ENCODE measurements at regions not wholly inside any gene's neighbourhood (a gene's known extent, or its start where the extent isn't known, plus 50 kb on each side); places are given as distances from the start of the nearest gene placed in this dataset.
"Not testable (repeated sequence)": the region's sequence is repeated elsewhere in the genome, so short reads cannot be mapped to it uniquely, and the experiment has no call there.

- Mint-ChIP-seq H3K27me3 (ENCODE audit: low read depth) (no peaks in the 10 kb centered on the region), H3K4me1 (ENCODE audit: low read depth) (no peaks in the 10 kb centered on the region), H3K36me3 (ENCODE audit: insufficient read depth in 2 of 2) (no peaks in the 10 kb centered on the region), H3K9me3 (peaks cover 6 to 10% of the 10 kb centered on the region in 2 donors), H3K27ac (no peak overlapping the region), H3K4me3 (no peak overlapping the region)
- DNase-seq (no peak), ATAC-seq (replicated peaks in 1 of 2) (no peak)
These were observed 638.5 kb upstream of the MIS18BP1 start for GRCh38 chr14:45891417-45892080.

GRCh38 chr14:45888766-45889285, 635.8 kb upstream of the MIS18BP1 start:
- H3K27ac Mint-ChIP-seq; H3K4me1 Mint-ChIP-seq (ENCODE audit: low read depth); DNase-seq; H3K9me3 Mint-ChIP-seq; H3K36me3 Mint-ChIP-seq (ENCODE audit: insufficient read depth in 2 of 2); H3K27me3 Mint-ChIP-seq (ENCODE audit: low read depth); ATAC-seq (replicated peaks in 1 of 2); H3K4me3 Mint-ChIP-seq: not testable (repeated sequence)

GRCh38 chr14:45877981-45878380, 625.0 kb upstream of the MIS18BP1 start:
- ATAC-seq (replicated peaks in 1 of 2), result no peak

GRCh38 chr14:45868863-45869262, 615.9 kb upstream of the MIS18BP1 start:
- H3K27ac Mint-ChIP-seq, result no peak overlapping the region
- DNase-seq, result no peak
- H3K4me3 Mint-ChIP-seq, result no peak overlapping the region
- H3K9me3 Mint-ChIP-seq, result peaks cover 11 to 12% of the 10 kb centered on the region in 2 donors
- H3K4me1 Mint-ChIP-seq (ENCODE audit: low read depth), result no peaks in the 10 kb centered on the region
- no peaks in the 10 kb centered on the region for H3K27me3 Mint-ChIP-seq (ENCODE audit: low read depth)
- H3K36me3 Mint-ChIP-seq (ENCODE audit: insufficient read depth in 2 of 2), result peaks cover 2 to 4% of the 10 kb centered on the region in 2 donors
- ATAC-seq (replicated peaks in 1 of 2), result no peak

More at GRCh38 chr14:45877981-45878380, 625.0 kb upstream of the MIS18BP1 start:
- H3K27ac Mint-ChIP-seq, result no peak overlapping the region
- DNase-seq, result no peak
- no peaks in the 10 kb centered on the region for H3K4me1 Mint-ChIP-seq (ENCODE audit: low read depth)
- no peak overlapping the region for H3K4me3 Mint-ChIP-seq
- H3K9me3 Mint-ChIP-seq, result peaks cover 5 to 7% of the 10 kb centered on the region in 2 donors
- H3K27me3 Mint-ChIP-seq (ENCODE audit: low read depth), result no peaks in the 10 kb centered on the region
- peaks cover 0 to 3% of the 10 kb centered on the region in 2 donors for H3K36me3 Mint-ChIP-seq (ENCODE audit: insufficient read depth in 2 of 2)

- Mint-ChIP-seq H3K4me1 (ENCODE audit: low read depth) (no peaks in the 10 kb centered on the region), H3K36me3 (ENCODE audit: insufficient read depth in 2 of 2) (peaks cover 2 to 4% of the 10 kb centered on the region in 2 donors), H3K27me3 (ENCODE audit: low read depth) (no peaks in the 10 kb centered on the region), H3K27ac (no peak overlapping the region), H3K4me3 (no peak overlapping the region), H3K9me3 (peaks cover 11 to 12% of the 10 kb centered on the region in 2 donors)
- DNase-seq (no peak), ATAC-seq (replicated peaks in 1 of 2) (no peak)
These were observed 615.4 kb upstream of the MIS18BP1 start for GRCh38 chr14:45868377-45868776.

- peaks cover 2 to 4% of the 10 kb centered on the region in 2 donors for H3K36me3 Mint-ChIP-seq (ENCODE audit: insufficient read depth in 2 of 2)
- no peak overlapping the region for H3K27ac Mint-ChIP-seq
- no peaks in the 10 kb centered on the region for H3K4me1 Mint-ChIP-seq (ENCODE audit: low read depth)
- no peaks in the 10 kb centered on the region for H3K27me3 Mint-ChIP-seq (ENCODE audit: low read depth)
- ATAC-seq (replicated peaks in 1 of 2), result no peak
- peaks cover 11 to 12% of the 10 kb centered on the region in 2 donors for H3K9me3 Mint-ChIP-seq
- DNase-seq, result no peak
- H3K4me3 Mint-ChIP-seq, result no peak overlapping the region
These were observed 614.3 kb upstream of the MIS18BP1 start for GRCh38 chr14:45867046-45867894.

GRCh38 chr14:45838597-45838996, 585.6 kb upstream of the MIS18BP1 start:
- no peaks in the 10 kb centered on the region for H3K27me3 Mint-ChIP-seq (ENCODE audit: low read depth)

GRCh38 chr14:45819107-45819506, 566.1 kb upstream of the MIS18BP1 start:
- H3K36me3 Mint-ChIP-seq (ENCODE audit: insufficient read depth in 2 of 2), result no peaks in the 10 kb centered on the region
- no peak overlapping the region for H3K27ac Mint-ChIP-seq
- no peaks in the 10 kb centered on the region for H3K27me3 Mint-ChIP-seq (ENCODE audit: low read depth)
- H3K4me1 Mint-ChIP-seq (ENCODE audit: low read depth), result no peaks in the 10 kb centered on the region
- no peak overlapping the region for H3K4me3 Mint-ChIP-seq
- ATAC-seq (replicated peaks in 1 of 2), result no peak
- DNase-seq, result no peak
- peaks cover 0 to under 1% of the 10 kb centered on the region in 2 donors for H3K9me3 Mint-ChIP-seq

More at GRCh38 chr14:45838597-45838996, 585.6 kb upstream of the MIS18BP1 start:
- DNase-seq (no peak), ATAC-seq (replicated peaks in 1 of 2) (no peak)
- H3K27ac Mint-ChIP-seq, result no peak overlapping the region
- H3K36me3 Mint-ChIP-seq (ENCODE audit: insufficient read depth in 2 of 2), result peaks cover 0 to 2% of the 10 kb centered on the region in 2 donors
- peaks cover 6 to 8% of the 10 kb centered on the region in 2 donors for H3K9me3 Mint-ChIP-seq
- H3K4me3 Mint-ChIP-seq, result no peak overlapping the region
- no peaks in the 10 kb centered on the region for H3K4me1 Mint-ChIP-seq (ENCODE audit: low read depth)

GRCh38 chr14:45811155-45811554, 558.2 kb upstream of the MIS18BP1 start:
- no peaks in the 10 kb centered on the region for H3K27me3 Mint-ChIP-seq (ENCODE audit: low read depth)
- H3K9me3 Mint-ChIP-seq, result peaks cover 2 to 3% of the 10 kb centered on the region in 2 donors
- DNase-seq (no peak), ATAC-seq (replicated peaks in 1 of 2) (no peak)
- H3K4me3 Mint-ChIP-seq, result no peak overlapping the region
- H3K27ac Mint-ChIP-seq, result no peak overlapping the region
- no peaks in the 10 kb centered on the region for H3K36me3 Mint-ChIP-seq (ENCODE audit: insufficient read depth in 2 of 2)
- no peaks in the 10 kb centered on the region for H3K4me1 Mint-ChIP-seq (ENCODE audit: low read depth)

GRCh38 chr14:45810152-45810872, 557.3 kb upstream of the MIS18BP1 start:
- Mint-ChIP-seq H3K27ac (no peak overlapping the region), H3K27me3 (ENCODE audit: low read depth) (no peaks in the 10 kb centered on the region), H3K9me3 (peaks cover 2 to 3% of the 10 kb centered on the region in 2 donors), H3K36me3 (ENCODE audit: insufficient read depth in 2 of 2) (no peaks in the 10 kb centered on the region), H3K4me3 (no peak overlapping the region), H3K4me1 (ENCODE audit: low read depth) (no peaks in the 10 kb centered on the region)
- ATAC-seq (replicated peaks in 1 of 2) (no peak), DNase-seq (no peak)

- Mint-ChIP-seq H3K27ac (no peak overlapping the region), H3K4me3 (no peak overlapping the region), H3K36me3 (ENCODE audit: insufficient read depth in 2 of 2) (no peaks in the 10 kb centered on the region), H3K27me3 (ENCODE audit: low read depth) (no peaks in the 10 kb centered on the region), H3K9me3 (peaks cover 4 to 5% of the 10 kb centered on the region in 2 donors), H3K4me1 (ENCODE audit: low read depth) (no peaks in the 10 kb centered on the region)
- DNase-seq (no peak), ATAC-seq (replicated peaks in 1 of 2) (no peak)
These were observed 554.3 kb upstream of the MIS18BP1 start for GRCh38 chr14:45807178-45807899.

- H3K27ac Mint-ChIP-seq, result no peak overlapping the region
- H3K4me1 Mint-ChIP-seq (ENCODE audit: low read depth), result no peaks in the 10 kb centered on the region
- no peak for ATAC-seq (replicated peaks in 1 of 2)
- no peak overlapping the region for H3K4me3 Mint-ChIP-seq
- H3K36me3 Mint-ChIP-seq (ENCODE audit: insufficient read depth in 2 of 2), result no peaks in the 10 kb centered on the region
- DNase-seq, result no peak
- H3K9me3 Mint-ChIP-seq, result peaks cover 5 to 6% of the 10 kb centered on the region in 2 donors
- H3K27me3 Mint-ChIP-seq (ENCODE audit: low read depth), result no peaks in the 10 kb centered on the region
These were observed 546.5 kb upstream of the MIS18BP1 start for GRCh38 chr14:45799511-45799910.
